K562 (cell line): ENCODE measurements at regions not wholly inside any gene's neighbourhood (a gene's known extent, or its start where the extent isn't known, plus 50 kb on each side); places are given as distances from the start of the nearest gene placed in this dataset.

ENCODE experiments used
- ATAC-seq: fragments of 200-7000 bp; cut with Tn5 transposase; 3 replicates; pipeline ENCODE4 v1.9.1; 2020; ENCODE audit warnings: moderate library complexity
- BruUV-seq: library from RNA; stranded (reverse); fragments of 400-500 nt; replicated peaks from 2 replicates; lab custom pipeline; 2021; lab: Mats Ljungman, UMichigan
- CTCF ChIA-PET: fragments of 300-600 bp; formaldehyde crosslinking; extraction: SDS; loops from one replicate; lab custom pipeline; 2021; ENCODE audit warnings: low intra/inter-chr PET ratio; lab: Yijun Ruan, JAX
- POLR2A ChIA-PET: fragments of 300-600, 350-650 bp; sonication (Branson Sonifier 250); formaldehyde crosslinking; extraction: SDS; loops from one replicate; lab custom pipeline; 2021; ENCODE audit warnings: antibody characterized with exemption, inconsistent platforms; lab: Yijun Ruan, JAX
- DNase-seq, 4 experiments: peaks; one replicate each; pipeline versions ENCODE4 v3.0.0 to v3.0.0-alpha.2; 2011 to 2018; ENCODE audit warnings: low spot score in 3 of 4, mixed read lengths in 3 of 4; ENCODE audit errors: extremely low read depth in 1 of 4
- FAIRE-seq: peaks from 2 replicates; lab custom pipeline; 2011; peaks lifted over from hg19 to GRCh38; lab: Jason Lieb, UNC
- H2AFZ ChIP-seq: 2 replicates; pipeline ENCODE4 v1.6.0; 2011; ENCODE audit warnings: low read depth, low read length, control low read depth, inconsistent platforms
- H3K27ac ChIP-seq: fragments of 200-600 bp; 3 replicates; pipeline ENCODE4 v1.8.0; 2011; ENCODE audit warnings: low read depth, mild to moderate bottlenecking, control low read depth, inconsistent platforms, low read length, moderate library complexity, mixed read lengths; ENCODE audit errors: extremely low read depth
- H3K27me3 ChIP-seq, 2 experiments: fragments of 300-600 bp in 1 of 2; 2 replicates in 1 of 2; 3 replicates in 1 of 2; pipeline versions ENCODE4 v1.6.0 to v1.8.0; 2011; ENCODE audit warnings: inconsistent platforms in 2 of 2, low read length in 2 of 2, mild to moderate bottlenecking in 1 of 2, mixed read lengths in 1 of 2, moderate library complexity in 1 of 2; ENCODE audit not compliant: control insufficient read depth in 2 of 2, insufficient read depth in 2 of 2
- H3K36me3 ChIP-seq: fragments of 300-600 bp; 3 replicates; pipeline ENCODE4 v1.8.0; 2011; ENCODE audit warnings: mild to moderate bottlenecking, low read length, inconsistent platforms; ENCODE audit not compliant: control insufficient read depth, insufficient read depth
- H3K4me1 ChIP-seq, 2 experiments: fragments of 200-600 bp in 1 of 2; replicated peaks in 1 of 2; 2 replicates in 1 of 2; 3 replicates in 1 of 2; pipeline versions ENCODE4 v1.5.1 to v1.8.0; 2011; ENCODE audit warnings: inconsistent platforms in 2 of 2, low read length in 2 of 2, mild to moderate bottlenecking in 1 of 2, mixed read lengths in 1 of 2, moderate library complexity in 1 of 2; ENCODE audit not compliant: control insufficient read depth in 2 of 2, insufficient read depth in 2 of 2
- H3K4me2 ChIP-seq: 2 replicates; pipeline ENCODE4 v1.6.1; 2011; ENCODE audit warnings: low read length, control low read depth, inconsistent platforms, mixed read lengths; ENCODE audit not compliant: insufficient read depth
- H3K4me3 ChIP-seq: fragments of 200-600 bp; sonication (generic), shearing (Covaris generic); 2 replicates; pipeline ENCODE4 v1.5.1; 2016; ENCODE audit warnings: control low read depth, inconsistent platforms
- H3K79me2 ChIP-seq: fragments of 200-600 bp; 3 replicates; pipeline ENCODE4 v1.8.0; 2011; ENCODE audit warnings: low read length, inconsistent platforms; ENCODE audit not compliant: control insufficient read depth, insufficient read depth
- H3K9ac ChIP-seq, 2 experiments: 2 replicates each; pipeline versions ENCODE4 v1.6.0 to v1.6.1; 2011; ENCODE audit warnings: low read depth in 2 of 2, low read length in 2 of 2, control low read depth in 1 of 2, inconsistent platforms in 1 of 2, mild to moderate bottlenecking in 1 of 2, mixed read lengths in 1 of 2; ENCODE audit not compliant: insufficient read depth in 1 of 2
- H3K9me1 ChIP-seq: one replicate; pipeline ENCODE4 v1.6.0; 2011; ENCODE audit warnings: inconsistent platforms, mild to moderate bottlenecking, low read length, moderate library complexity; ENCODE audit not compliant: control insufficient read depth, insufficient read depth
- H3K9me3 ChIP-seq: replicated peaks from 2 replicates; pipeline ENCODE4 v1.5.1; 2011; ENCODE audit warnings: low read depth, low read length, inconsistent platforms; ENCODE audit not compliant: control insufficient read depth, insufficient read depth
- H4K20me1 ChIP-seq: replicated peaks from 2 replicates; pipeline ENCODE4 v1.6.1; 2011; ENCODE audit warnings: low read length, inconsistent platforms, mixed read lengths; ENCODE audit not compliant: control insufficient read depth, insufficient read depth
- AFF1 ChIP-seq, 2 experiments: fragments of 450-650 bp; IDR thresholded peaks; 2 replicates each; pipeline ENCODE4 v1.6.1; 2018; ENCODE audit warnings: mild to moderate bottlenecking in 2 of 2, low read depth in 1 of 2; ENCODE audit not compliant: partially characterized antibody in 2 of 2
- CBFA2T3 ChIP-seq: fragments of 450-650 bp; IDR thresholded peaks from 2 replicates; pipeline ENCODE4 v1.6.1; 2017
- GABPB1 ChIP-seq: sonication (generic); formaldehyde crosslinking; IDR thresholded peaks from 2 replicates; pipeline ENCODE4 v1.8.0; 2022; ENCODE audit warnings: mild to moderate bottlenecking, missing genetic modification reagents
- KLF10 ChIP-seq: fragments of 250-450 bp; sonication (Bioruptor Pico); IDR thresholded peaks from 2 replicates; pipeline ENCODE4 v1.6.1; 2021; ENCODE audit warnings: matching md5 sums
- MCM3 ChIP-seq: fragments of 450-650 bp; IDR thresholded peaks from 2 replicates; pipeline ENCODE4 v1.6.1; 2016
- MXI1 ChIP-seq: IDR thresholded peaks from 2 replicates; pipeline ENCODE4 v1.6.1; 2011; ENCODE audit warnings: low read depth, mild to moderate bottlenecking, improper control_type of control experiment, low read length
- OTX1 ChIP-seq: fragments of 450-650 bp; formaldehyde crosslinking; IDR thresholded peaks from 2 replicates; pipeline ENCODE4 v1.4.0; 2022; ENCODE audit warnings: mild to moderate bottlenecking
- ZNF384 ChIP-seq: IDR thresholded peaks from 2 replicates; pipeline ENCODE4 v1.6.1; 2012; ENCODE audit warnings: low read depth, low read length, improper control_type of control experiment
- ZNF444 ChIP-seq: fragments of 250-450 bp; sonication (Bioruptor Pico); IDR thresholded peaks from 2 replicates; pipeline ENCODE4 v1.4.0; 2020; ENCODE audit warnings: mild to moderate bottlenecking, moderate library complexity
- WGBS: fragments of 100-300 bp; shearing (Covaris generic); methylation state at CpG from one replicate; pipeline ENCODE4 v1.1.6; 2016; ENCODE audit warnings: low coverage, mixed read lengths; ENCODE audit not compliant: insufficient coverage; ENCODE audit errors: missing lambda C conversion rate; 5-methylcytosine and 5-hydroxymethylcytosine counted together
- in situ Hi-C: fragments of 300-500 bp; cut with MboI; formaldehyde crosslinking; loops from 4 replicates; pipeline ENCODE4 v1.15.0; 2018; ENCODE audit warnings: inconsistent platforms, mixed read lengths
- intact Hi-C: fragments of 100-400 bp; cut with micrococcal nuclease; formaldehyde crosslinking; loops from 2 replicates; pipeline ENCODE4 v1.14.2; 2022
- TF ChIP-seq, protein P1 (sequence below), 2 experiments: fragments of 450-650 bp; formaldehyde crosslinking in 1 of 2; IDR thresholded peaks; 2 replicates each; pipeline versions ENCODE4 v1.4.0 to v1.6.1; 2014 to 2020; ENCODE audit warnings: mild to moderate bottlenecking in 2 of 2, borderline replicate concordance in 1 of 2, low read depth in 1 of 2

DNA sequence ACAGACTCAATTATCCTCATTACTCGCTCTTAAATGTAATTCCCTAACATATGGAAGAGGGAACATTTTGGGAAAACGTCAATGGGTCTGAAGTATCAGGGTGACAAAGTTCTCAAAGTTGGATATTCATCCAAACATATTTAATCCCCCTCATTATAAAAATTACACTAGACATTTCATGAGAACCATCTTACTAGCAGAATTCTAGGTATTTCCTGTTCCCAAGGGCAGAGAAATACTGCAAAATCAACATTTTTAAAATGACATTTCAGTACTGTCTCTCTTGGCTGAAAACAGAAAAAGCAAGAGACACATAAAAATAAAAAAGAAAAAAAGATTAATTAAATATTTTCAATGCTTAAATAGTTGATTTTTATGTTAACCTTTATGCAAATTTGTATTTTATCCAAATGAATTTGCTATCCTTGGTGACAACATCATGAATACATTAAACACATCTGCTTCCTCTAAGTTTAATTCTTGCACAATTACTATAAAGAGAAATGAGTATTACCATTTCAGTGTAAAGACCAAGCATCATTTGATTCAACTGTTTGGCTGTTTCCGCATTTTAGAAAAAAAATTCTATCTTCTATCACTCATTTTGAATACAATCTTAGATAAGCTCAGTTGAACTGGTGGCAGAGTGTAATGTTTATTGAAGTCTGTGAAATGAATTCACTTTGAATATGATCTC lies 114.8 kb upstream of the COL8A1 start:
- FAIRE-seq: no peak
- no peak for ATAC-seq
- Histone ChIP-seq H3K9ac (no peak overlapping the region), H3K4me3 (no peak overlapping the region), H3K9me1 (no peaks in the 10 kb centered on the region), H2AFZ (no peak overlapping the region), H3K27ac (no peak overlapping the region), H3K79me2 (no peaks in the 10 kb centered on the region), H4K20me1 (no peaks in the 10 kb centered on the region), H3K4me2 (no peak overlapping the region), H3K36me3 (no peaks in the 10 kb centered on the region), H3K9me3 (no peaks in the 10 kb centered on the region), H3K4me1 (no peaks in the 10 kb centered on the region), H3K27me3 (no peaks in the 10 kb centered on the region)
- no TSS peak for BruUV-seq
- ChIA-PET CTCF (no interaction called here), POLR2A (no interaction called here)
- in situ Hi-C loops (no loop called here), intact Hi-C loops (no loop called here)
- 0% methylated on average over 3 of the region's 3 CpGs for WGBS
- no peak for DNase-seq
- TF ChIP-seq GABPB1 (CRISPR knock-in tag) (no peak), OTX1 (no peak), KLF10 (CRISPR knock-in tag) (no peak), ZNF384 (no peak), MCM3 (no peak), ZNF444 (CRISPR knock-in tag) (no peak), AFF1 (IDR thresholded peaks at IDR 0.05; ENCODE audit: low read depth in 1 of 2, partially characterized antibody in 2 of 2) (no peak), CBFA2T3 (no peak), MXI1 (no peak)
- TF ChIP-seq, protein P1, sequence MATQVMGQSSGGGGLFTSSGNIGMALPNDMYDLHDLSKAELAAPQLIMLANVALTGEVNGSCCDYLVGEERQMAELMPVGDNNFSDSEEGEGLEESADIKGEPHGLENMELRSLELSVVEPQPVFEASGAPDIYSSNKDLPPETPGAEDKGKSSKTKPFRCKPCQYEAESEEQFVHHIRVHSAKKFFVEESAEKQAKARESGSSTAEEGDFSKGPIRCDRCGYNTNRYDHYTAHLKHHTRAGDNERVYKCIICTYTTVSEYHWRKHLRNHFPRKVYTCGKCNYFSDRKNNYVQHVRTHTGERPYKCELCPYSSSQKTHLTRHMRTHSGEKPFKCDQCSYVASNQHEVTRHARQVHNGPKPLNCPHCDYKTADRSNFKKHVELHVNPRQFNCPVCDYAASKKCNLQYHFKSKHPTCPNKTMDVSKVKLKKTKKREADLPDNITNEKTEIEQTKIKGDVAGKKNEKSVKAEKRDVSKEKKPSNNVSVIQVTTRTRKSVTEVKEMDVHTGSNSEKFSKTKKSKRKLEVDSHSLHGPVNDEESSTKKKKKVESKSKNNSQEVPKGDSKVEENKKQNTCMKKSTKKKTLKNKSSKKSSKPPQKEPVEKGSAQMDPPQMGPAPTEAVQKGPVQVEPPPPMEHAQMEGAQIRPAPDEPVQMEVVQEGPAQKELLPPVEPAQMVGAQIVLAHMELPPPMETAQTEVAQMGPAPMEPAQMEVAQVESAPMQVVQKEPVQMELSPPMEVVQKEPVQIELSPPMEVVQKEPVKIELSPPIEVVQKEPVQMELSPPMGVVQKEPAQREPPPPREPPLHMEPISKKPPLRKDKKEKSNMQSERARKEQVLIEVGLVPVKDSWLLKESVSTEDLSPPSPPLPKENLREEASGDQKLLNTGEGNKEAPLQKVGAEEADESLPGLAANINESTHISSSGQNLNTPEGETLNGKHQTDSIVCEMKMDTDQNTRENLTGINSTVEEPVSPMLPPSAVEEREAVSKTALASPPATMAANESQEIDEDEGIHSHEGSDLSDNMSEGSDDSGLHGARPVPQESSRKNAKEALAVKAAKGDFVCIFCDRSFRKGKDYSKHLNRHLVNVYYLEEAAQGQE (IDR thresholded peaks at IDR 0.05; ENCODE audit: borderline replicate concordance): no peak
- TF ChIP-seq, protein P1 (CRISPR knock-in tag; IDR thresholded peaks at IDR 0.05; ENCODE audit: low read depth): no peak
